Fibroblast of skin of abdomen (primary cell): ENCODE measurements at regions not wholly inside any gene's neighbourhood (a gene's known extent, or its start where the extent isn't known, plus 50 kb on each side); places are given as distances from the start of the nearest gene placed in this dataset.
"Not testable (repeated sequence)": the region's sequence is repeated elsewhere in the genome, so short reads cannot be mapped to it uniquely, and the experiment has no call there.

ENCODE experiments used
- DNase-seq: peaks from one replicate; pipeline ENCODE4 v3.0.0-alpha.2; 2013

- DNase-seq, result no peak
Observed at GRCh38 chr18:51330739-51331138, 133.3 kb upstream of the MEX3C start.

- peak; percentile 27 for DNase-seq
Observed at GRCh38 chr18:51337406-51337805, 139.9 kb upstream of the MEX3C start.

GRCh38 chr18:51339856-51340255, 142.4 kb upstream of the MEX3C start:
- DNase-seq, result peak; percentile 7

GRCh38 chr18:51340332-51340731, 142.9 kb upstream of the MEX3C start:
- no peak for DNase-seq

- peak; percentile 34 for DNase-seq
Observed at GRCh38 chr18:51342815-51343214, 145.3 kb upstream of the MEX3C start.

GRCh38 chr18:51345848-51346391, 148.4 kb upstream of the MEX3C start:
- DNase-seq, result no peak

GRCh38 chr18:51346404-51346803, 148.9 kb upstream of the MEX3C start:
- no peak for DNase-seq

GRCh38 chr18:51350081-51350480, 152.6 kb upstream of the MEX3C start:
- DNase-seq, result no peak

GRCh38 chr18:51355841-51356240, 158.4 kb upstream of the MEX3C start:
- DNase-seq, result no peak

- not testable (repeated sequence) for DNase-seq
Observed at GRCh38 chr18:51360301-51360700, 162.8 kb upstream of the MEX3C start.

GRCh38 chr18:51361130-51361860, 163.8 kb upstream of the MEX3C start:
- no peak for DNase-seq

- DNase-seq, result no peak
Observed at GRCh38 chr18:51363384-51363783, 165.9 kb upstream of the MEX3C start.

GRCh38 chr18:51370996-51371395, 173.5 kb upstream of the MEX3C start:
- no peak for DNase-seq

GRCh38 chr18:51371929-51372328, 174.4 kb upstream of the MEX3C start:
- no peak for DNase-seq

- DNase-seq, result no peak
Observed at GRCh38 chr18:51382081-51382480, 184.6 kb upstream of the MEX3C start.

- DNase-seq, result no peak
Observed at GRCh38 chr18:51383116-51383515, 185.6 kb upstream of the MEX3C start.

- DNase-seq, result no peak
Observed at GRCh38 chr18:51383711-51384110, 186.2 kb upstream of the MEX3C start.

GRCh38 chr18:51385270-51385669, 187.8 kb upstream of the MEX3C start:
- DNase-seq, result no peak

- no peak for DNase-seq
Observed at GRCh38 chr18:51390702-51391101, 193.2 kb upstream of the MEX3C start.

GRCh38 chr18:51391215-51391614, 193.7 kb upstream of the MEX3C start:
- DNase-seq, result no peak

GRCh38 chr18:51391731-51392130, 194.2 kb upstream of the MEX3C start:
- DNase-seq, result no peak

- DNase-seq, result no peak
Observed at GRCh38 chr18:51397347-51397962, 200.0 kb upstream of the MEX3C start.

GRCh38 chr18:51398104-51398503, 200.6 kb upstream of the MEX3C start:
- DNase-seq, result no peak

GRCh38 chr18:51399491-51400122, 202.1 kb upstream of the MEX3C start:
- no peak for DNase-seq
